ENCODE measurements at regions not wholly inside any gene's neighbourhood (a gene's known extent, or its start where the extent isn't known, plus 50 kb on each side); places are given as distances from the start of the nearest gene placed in this dataset.

GRCh38 chr1:63116016-63116415 is 206.4 kb upstream of the FOXD3 start:
- no peaks in the 10 kb centered on the region for H3K36me3 ChIP-seq
- TF ChIP-seq POLR2AphosphoS5 (IDR thresholded peaks at IDR 0.05) (no peak), CTCF (IDR thresholded peaks at IDR 0.05) (no peak), POLR2A (IDR thresholded peaks at IDR 0.05) (no peak), EP300 (IDR thresholded peaks at IDR 0.05) (no peak)
- no peak overlapping the region for H3K27ac ChIP-seq
- H3K4me3 ChIP-seq: no peak overlapping the region
- H3K27me3 ChIP-seq: peaks cover 14% of the 10 kb centered on the region
- no peak for DNase-seq (ENCODE audit: low spot score in 2 of 2)
- no peaks in the 10 kb centered on the region for H3K4me1 ChIP-seq
- H3K9me3 ChIP-seq: no peaks in the 10 kb centered on the region

- no peaks in the 10 kb centered on the region for H3K27me3 ChIP-seq
- no peaks in the 10 kb centered on the region for H3K9me3 ChIP-seq
- WGBS: 50% methylated on average over 5 of the region's 5 CpGs
- no peak for TF ChIP-seq CTCF (IDR thresholded peaks at IDR 0.05)
- TF ChIP-seq POLR2AphosphoS5 (IDR thresholded peaks at IDR 0.05): no peak
- no peak for TF ChIP-seq POLR2A (IDR thresholded peaks at IDR 0.05)
- H3K4me3 ChIP-seq: no peak overlapping the region
- no peaks in the 10 kb centered on the region for H3K36me3 ChIP-seq
- no peak for DNase-seq (ENCODE audit: low spot score in 2 of 2)
- no peak overlapping the region for H3K27ac ChIP-seq
- no peaks in the 10 kb centered on the region for H3K4me1 ChIP-seq
These were observed 202.7 kb upstream of the FOXD3 start for GRCh38 chr1:63119575-63120155.

- no peaks in the 10 kb centered on the region for H3K4me1 ChIP-seq
- TF ChIP-seq POLR2A (IDR thresholded peaks at IDR 0.05) (no peak), CTCF (IDR thresholded peaks at IDR 0.05) (no peak), EP300 (IDR thresholded peaks at IDR 0.05) (no peak), POLR2AphosphoS5 (IDR thresholded peaks at IDR 0.05) (no peak)
- no peak overlapping the region for H3K4me3 ChIP-seq
- WGBS: 52% methylated on average over 9 of the region's 9 CpGs
- H3K9me3 ChIP-seq: no peaks in the 10 kb centered on the region
- DNase-seq (ENCODE audit: low spot score in 2 of 2): no peak
- H3K27ac ChIP-seq: no peak overlapping the region
- H3K27me3 ChIP-seq: no peaks in the 10 kb centered on the region
- no peaks in the 10 kb centered on the region for H3K36me3 ChIP-seq
These were observed 200.3 kb upstream of the FOXD3 start for GRCh38 chr1:63122079-63122478.

- no peaks in the 10 kb centered on the region for H3K27me3 ChIP-seq
- TF ChIP-seq EP300 (IDR thresholded peaks at IDR 0.05) (no peak), POLR2A (IDR thresholded peaks at IDR 0.05) (no peak), CTCF (IDR thresholded peaks at IDR 0.05) (no peak), POLR2AphosphoS5 (IDR thresholded peaks at IDR 0.05) (no peak)
- H3K4me1 ChIP-seq: no peaks in the 10 kb centered on the region
- WGBS: 52% methylated on average over 3 of the region's 3 CpGs
- no peak for DNase-seq (ENCODE audit: low spot score in 2 of 2)
- no peaks in the 10 kb centered on the region for H3K9me3 ChIP-seq
- no peaks in the 10 kb centered on the region for H3K36me3 ChIP-seq
- H3K4me3 ChIP-seq: no peak overlapping the region
- H3K27ac ChIP-seq: no peak overlapping the region
These were observed 197.6 kb upstream of the FOXD3 start for GRCh38 chr1:63124666-63125191.

GRCh38 chr1:63126104-63126503 is 196.3 kb upstream of the FOXD3 start:
- H3K36me3 ChIP-seq: no peaks in the 10 kb centered on the region
- WGBS: 53% methylated on average over 3 of the region's 3 CpGs
- H3K27me3 ChIP-seq: no peaks in the 10 kb centered on the region
- TF ChIP-seq POLR2AphosphoS5 (IDR thresholded peaks at IDR 0.05): no peak
- TF ChIP-seq POLR2A (IDR thresholded peaks at IDR 0.05): no peak
- TF ChIP-seq EP300 (IDR thresholded peaks at IDR 0.05): no peak
- TF ChIP-seq CTCF (IDR thresholded peaks at IDR 0.05): no peak
- no peak for DNase-seq (ENCODE audit: low spot score in 2 of 2)
- no peak overlapping the region for H3K4me3 ChIP-seq
- no peaks in the 10 kb centered on the region for H3K4me1 ChIP-seq
- no peak overlapping the region for H3K27ac ChIP-seq
- no peaks in the 10 kb centered on the region for H3K9me3 ChIP-seq

All from suprapubic skin (tissue), 4 donors.